ENCODE measurements at regions not wholly inside any gene's neighbourhood (a gene's known extent, or its start where the extent isn't known, plus 50 kb on each side); places are given as distances from the start of the nearest gene placed in this dataset.
"Not testable (repeated sequence)": the region's sequence is repeated elsewhere in the genome, so short reads cannot be mapped to it uniquely, and the experiment has no call there.

DNA sequence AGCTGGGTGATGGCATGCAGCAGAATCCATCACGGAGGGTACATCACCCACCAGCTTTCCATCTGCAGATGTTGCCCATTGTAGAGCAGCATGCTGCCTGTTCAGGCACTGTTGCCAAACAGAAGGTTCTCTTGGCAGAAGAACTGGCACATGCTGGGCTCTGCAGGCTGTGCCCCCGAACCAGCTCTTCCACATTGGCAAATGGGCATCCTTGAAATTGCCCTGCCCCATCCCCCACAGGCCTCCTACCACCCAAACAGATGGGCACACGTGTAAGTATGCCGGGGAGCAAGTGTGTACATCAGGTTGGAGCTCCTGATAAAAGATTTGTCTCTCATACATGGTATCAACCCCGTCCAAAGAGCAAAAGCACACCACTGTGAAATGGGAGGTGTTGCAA, 220.3 kb upstream of the TAS2R1 start:
- no peak for DNase-seq

DNA sequence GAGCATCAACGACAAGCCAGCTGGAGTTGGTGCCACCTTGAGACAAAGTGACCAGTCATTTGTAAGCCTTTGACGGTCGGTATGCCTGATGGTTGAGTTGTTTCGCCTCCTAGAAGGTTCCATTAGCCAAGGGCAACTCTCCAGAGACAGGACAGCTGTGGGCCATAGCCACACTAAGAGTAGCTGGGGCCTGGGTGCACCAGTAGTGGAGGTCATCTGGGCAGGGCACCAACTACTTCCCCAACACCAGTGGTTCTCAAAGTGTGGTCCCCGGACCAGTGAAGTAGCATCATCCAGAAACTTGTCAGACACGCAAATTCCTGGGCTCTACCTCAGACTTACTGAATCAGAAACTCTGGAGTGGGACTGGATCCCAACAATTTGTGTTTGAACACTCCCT, 217.5 kb upstream of the TAS2R1 start:
- DNase-seq: no peak

DNA sequence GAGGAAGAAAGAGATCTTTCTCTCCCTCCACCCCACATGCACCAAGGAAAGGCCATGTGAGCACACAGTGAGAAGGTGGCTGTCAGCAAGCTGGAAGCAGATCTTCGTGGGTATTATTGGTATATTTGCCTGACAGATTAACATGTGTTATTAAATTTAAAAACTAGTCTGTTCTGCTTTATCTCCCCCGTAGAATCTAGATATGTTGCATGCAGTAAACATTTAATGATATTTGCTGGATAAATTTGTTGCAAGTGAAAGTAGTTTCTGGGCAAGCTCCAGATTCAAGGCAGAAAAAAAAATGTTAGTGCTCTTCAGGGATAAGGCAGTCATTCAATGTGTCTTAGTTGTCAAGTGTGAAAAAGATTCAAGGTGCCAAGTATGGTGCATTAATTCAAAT, 215.0 kb upstream of the TAS2R1 start:
- DNase-seq: no peak

DNA sequence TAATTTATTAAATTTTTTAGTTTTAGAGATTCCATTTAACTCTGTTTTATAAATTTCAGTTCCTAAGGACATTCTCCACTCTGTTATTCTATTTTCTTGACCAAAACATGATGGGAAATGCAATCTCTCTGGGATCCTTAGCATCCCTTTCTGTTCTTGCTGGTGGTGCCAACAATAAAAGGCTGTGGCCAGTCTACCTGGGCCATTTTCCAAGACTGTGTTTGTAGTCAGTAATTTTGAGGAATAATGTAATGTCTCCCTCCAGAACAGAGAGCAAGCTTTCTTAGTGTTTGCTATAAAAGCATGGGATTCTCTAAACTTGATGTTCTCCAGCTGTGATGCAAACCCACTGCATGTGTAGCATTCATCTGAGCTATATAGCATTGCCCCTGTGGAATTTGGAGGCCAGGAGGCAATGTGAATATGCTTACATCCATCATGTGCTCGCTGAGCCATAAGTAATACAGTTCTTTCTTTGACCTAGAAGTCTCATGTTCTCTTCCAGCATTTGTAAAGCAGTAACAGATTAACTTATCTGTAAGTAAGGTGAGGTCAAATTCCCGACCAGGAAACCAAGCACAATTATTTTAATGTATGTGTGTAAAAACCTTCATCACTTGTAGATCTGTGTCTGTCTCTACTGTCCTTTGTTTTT, 211.5 kb upstream of the TAS2R1 start:
- no peak for DNase-seq

DNA sequence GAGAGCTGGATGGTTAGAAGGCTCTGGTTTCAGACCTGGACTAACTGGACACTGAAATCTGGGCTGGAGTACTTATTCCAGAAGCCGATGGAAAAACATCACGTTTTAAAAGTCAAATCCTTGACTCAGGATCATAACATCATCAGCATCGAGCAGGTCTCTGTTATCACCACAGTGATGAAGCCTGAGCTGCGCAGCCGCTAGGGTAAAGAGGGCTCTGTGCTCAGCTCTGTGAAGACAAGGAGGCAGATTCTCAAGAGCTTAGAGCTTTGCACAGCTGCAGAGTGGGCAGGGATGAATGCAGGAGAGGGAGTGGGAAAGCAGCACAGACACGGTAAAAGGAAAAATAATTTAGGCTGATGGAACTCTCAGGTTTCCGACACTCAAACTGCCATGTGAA, 208.8 kb upstream of the TAS2R1 start:
- no peak for DNase-seq

DNA sequence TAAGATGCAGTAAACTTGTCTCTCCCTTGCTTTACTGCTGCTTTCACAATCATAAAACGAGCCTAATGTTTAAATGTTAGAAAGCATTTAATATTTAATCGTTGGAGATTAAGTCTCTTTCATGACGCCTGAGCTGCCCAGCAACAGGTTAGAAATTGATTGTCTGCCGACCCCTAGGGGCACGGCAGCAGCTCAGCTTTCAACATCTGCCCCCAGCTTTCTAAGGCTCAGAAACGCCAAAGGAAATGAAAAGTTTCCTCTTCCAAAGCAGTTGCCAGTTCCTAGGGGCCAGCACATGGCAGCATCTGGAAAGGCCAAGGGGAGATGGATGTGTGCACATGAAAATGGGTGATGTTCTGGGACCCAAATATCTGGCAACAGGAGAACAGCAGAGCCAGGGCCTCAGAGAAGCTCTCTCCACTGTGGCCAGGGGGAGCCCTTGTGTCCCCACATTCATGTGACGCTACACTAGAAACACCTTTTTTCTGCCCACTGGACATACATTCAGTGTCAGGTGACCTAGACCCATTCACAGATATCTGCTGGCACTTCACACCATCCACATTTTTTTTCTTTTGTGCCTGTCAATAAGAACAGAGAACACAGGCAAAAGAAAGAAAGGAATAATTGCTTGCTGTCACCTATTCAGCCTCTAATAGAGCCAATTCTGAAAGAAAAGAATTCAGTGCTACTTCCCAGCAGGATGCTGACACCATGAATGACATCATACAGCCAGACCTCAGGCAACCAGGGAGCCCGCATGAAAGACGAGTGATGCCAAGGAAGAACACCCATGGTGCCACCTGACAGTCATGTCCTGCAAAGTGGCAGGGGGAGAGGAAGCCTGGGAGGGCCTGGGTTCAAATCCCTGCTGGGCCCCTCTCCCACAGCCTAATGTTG, 205.0 kb upstream of the TAS2R1 start:
- DNase-seq: no peak

DNA sequence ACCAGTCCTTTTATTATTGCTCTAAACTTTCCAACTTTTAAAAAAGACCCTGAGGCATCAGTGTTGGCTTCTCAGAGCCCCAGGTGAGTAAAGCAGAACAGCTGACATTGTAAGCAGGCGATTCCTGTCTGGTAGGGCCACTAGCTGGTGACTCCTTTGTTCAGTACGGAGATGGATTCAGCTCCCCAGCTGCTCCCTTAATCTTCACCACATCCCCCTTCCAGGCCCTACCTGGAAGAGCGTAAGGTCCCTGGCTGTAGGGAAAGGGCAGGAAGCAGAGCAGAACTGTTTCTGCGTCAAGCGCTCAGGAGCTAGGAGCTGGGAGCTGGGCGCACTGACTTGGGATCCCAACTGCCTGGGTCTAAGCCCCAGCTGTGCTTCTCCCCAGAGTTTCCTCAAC, 203.7 kb upstream of the TAS2R1 start:
- DNase-seq: no peak

DNA sequence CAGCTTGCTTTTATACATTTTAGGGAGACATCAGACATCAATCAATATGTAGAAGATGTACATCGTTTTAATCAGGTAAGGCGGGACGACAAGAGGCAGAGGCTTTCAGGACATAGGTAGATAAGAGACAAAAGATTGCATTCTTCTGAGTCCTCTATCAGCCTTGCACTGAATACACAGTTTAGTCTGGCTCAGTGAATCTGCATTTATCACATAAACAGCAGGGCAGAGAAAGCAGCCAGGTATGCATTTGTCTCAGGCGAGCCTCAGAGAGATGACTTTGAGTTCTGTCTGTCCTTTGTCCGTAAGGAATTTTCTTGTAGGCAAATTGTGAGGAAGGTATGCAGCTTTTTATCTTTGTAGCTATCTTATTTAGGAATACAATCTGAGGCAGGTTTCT, 202.8 kb upstream of the TAS2R1 start:
- no peak for DNase-seq

DNA sequence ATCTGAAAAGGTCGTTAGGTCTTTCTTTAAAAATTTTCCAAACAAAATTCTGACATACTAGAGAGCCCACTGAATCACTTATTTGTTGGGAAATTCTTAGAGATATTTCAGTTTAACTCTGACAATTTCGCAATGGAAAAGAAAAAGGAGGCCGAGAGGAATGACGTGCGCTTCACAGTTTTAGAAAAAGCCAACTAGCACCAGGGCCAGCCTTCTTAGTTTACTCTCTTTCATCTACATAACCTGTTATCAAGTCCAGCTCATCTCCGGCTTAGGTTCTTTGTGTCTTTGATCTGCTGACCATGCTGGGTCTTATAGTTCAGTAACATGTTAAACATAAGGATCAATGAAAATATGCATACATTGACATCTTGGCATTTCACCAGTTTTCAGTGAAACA, 201.7 kb upstream of the TAS2R1 start:
- no peak for DNase-seq

DNA sequence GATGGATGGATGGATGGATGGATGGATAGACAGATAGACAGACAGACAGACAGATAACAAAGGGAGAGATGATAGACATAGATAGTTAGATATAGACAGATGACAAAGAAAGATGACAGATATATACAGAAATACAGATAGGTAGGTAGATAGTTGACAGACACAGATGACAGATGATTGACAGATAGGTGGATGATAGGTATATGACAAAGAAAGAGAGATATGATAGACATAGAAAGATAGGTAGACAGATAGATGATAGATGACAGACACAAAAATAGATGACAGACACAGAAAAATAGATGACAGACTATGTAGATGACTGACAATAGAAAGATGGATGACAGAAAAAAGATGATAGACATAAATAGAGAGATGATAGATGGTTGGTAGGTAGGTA, 200.0 kb upstream of the TAS2R1 start:
- no peak for DNase-seq

DNA sequence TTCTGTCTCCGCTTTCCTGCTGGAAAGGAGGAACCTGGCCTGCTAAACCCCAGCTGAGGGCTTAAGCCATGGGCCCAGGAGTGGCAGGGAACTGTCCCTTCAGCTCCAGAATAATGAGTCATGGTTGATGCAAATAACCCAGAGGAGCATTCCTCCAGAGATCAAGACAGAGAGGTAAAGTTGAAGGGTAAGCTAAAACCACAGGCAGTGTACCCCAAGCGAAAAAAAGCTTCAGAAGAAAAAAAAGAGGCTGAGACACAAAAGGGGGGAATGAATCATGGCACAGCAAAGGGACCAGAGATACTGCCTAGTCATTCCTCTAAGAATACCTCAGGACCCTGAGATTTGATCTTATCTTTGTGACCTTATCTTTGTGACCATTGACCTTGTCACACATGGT, 199.5 kb upstream of the TAS2R1 start:
- DNase-seq: no peak

DNA sequence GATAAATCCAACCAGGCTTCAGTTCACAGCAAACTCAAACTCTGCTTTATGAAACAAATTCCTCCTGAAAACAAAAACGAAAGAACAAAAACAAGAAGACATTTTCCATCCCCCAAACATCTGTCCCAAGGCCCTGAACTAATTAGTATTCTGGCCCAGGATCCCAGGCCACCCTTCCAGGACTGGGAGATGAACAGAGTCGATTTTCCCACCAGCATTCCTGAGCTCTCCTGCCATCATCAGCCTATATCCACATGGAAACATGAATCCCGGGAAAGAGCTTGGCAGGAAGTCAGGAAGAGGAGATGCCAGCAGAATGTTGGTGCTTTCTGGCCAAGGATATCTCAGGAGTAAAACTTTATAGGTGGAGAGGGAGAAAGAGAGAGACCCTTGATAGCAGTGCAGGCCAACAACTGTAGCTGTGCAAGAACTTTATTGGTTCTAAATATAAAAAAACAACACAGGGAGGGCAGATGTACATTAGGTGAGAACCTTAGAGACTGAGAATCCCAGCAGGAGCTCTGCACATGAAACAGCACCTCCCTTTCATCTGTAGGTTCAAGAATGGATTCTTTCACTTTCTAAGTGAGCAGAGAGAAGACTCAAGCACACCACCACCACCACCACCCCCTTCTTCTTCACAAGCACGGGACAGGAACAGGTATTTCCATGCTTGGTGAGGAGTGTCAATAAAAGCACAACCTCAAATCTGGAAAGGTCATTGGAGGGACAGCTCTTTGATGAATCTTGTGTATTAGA, 190.7 kb upstream of the TAS2R1 start:
- peak; percentile 83 for DNase-seq

DNA sequence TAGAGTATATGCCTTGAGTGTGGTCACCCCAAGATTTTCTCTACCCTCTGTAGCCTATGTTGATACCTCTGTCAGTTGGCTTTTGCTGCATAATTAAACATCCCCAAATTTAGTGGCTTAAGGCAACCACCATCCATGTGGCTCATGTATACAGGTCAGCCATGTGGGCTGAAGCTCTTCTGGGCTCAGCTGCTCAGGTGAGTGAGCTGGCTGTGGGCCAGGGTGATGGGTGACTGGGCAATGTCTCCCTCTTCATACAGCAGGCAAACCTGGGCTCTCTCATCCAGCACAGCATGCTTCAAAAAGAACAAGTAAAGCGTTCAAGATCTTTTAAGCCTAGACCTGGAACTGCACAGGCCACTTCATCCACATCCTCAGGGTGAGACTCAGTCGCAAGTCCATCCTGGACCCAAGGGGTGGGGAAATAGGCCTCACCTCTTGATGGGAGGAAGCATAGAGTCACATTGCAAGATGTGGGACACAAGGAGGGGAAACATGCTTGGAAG, 188.2 kb upstream of the TAS2R1 start:
- DNase-seq: no peak

DNA sequence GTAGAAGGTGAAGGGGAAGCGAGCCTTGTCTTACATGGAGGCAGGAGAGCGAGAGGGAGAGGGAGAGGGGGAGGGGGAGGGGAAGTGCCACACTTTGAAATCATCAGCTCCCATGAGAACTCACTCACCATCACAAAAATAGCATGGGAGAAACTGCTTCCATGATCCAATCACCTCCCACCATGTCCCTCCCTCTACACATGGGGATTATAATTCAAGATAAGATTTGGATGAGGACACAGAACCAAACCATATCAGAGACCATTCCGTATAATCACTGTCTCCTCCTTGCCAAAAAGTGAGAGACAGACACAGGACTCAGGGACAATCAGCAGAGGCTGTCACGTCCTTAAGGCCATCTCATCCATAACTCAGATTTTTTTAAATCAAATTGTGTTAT, 187.7 kb upstream of the TAS2R1 start:
- no peak for DNase-seq

DNA sequence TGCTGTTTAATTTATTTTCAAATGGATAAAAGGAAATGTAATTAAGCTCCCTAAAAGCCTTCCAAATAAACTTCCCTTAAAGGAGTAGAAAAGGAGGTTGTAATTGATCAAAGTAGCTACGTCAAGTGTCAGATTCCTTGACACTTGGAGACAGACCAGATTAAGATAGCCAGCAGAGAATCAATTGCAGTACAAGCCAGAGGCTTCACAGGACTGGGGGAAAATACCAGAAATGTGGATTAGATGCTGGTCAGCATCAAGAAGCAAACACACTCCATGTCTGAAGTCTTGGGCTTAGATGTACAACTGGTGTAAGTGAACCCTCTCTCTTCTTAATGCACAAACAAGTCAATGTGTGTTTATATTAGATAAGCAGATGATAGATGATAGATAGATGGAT, 184.9 kb upstream of the TAS2R1 start:
- DNase-seq: no peak

DNA sequence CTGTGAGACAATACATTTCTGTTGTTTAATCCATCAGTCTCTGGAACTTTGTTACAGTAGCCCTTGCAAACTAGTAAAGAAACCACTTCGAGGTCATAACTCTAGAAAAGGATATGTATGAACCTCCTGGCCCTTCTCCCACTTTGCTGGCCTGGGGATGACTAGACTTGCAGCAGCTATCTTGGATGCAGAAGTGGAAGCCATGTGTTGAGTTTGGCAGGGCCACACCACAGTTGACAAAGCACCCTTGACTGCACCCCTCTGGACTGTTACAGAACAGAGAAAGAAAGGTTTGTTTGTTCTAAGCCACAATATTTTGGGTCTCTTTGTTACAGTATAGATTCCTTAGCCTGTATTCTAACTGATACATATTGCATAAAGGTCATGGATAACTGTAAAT, 183.2 kb upstream of the TAS2R1 start:
- DNase-seq: no peak

DNA sequence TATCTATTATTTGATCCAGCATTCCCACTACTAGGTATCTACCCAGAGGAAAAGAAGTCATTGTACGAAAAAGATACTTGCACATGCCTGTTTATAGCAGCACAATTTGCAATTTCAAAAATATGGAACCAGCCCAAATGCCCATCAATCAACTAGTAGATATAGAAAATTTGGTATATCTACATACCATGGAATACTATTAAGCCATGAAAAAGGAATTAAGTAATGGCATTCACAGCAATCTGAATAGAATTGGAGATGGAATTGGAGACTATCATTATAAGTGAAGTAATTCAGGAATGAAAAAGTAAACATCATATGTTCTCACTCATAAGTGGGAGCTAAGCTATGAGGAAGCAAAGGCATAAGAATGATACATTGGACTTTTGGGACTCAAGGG, 177.2 kb upstream of the TAS2R1 start:
- not testable (repeated sequence) for DNase-seq

DNA sequence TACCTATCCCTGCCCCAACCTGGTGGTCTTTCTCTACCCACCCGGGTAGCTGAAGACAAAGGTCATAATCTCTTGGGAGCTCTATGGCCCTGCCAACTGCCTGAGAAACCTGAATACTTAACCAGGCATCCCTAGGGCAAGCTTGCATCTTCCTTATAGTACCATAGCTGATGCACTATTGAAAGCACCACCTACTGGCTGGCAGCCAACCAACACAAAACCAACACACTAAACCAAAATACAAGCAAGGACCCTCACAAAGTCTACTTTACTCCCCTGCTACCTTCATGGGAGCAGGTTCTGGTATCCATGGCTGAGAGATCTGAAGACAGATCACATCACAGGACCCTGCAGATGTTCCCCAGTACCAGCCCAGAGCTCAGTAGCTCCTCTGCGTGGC, 171.8 kb upstream of the TAS2R1 start:
- no peak for DNase-seq

DNA sequence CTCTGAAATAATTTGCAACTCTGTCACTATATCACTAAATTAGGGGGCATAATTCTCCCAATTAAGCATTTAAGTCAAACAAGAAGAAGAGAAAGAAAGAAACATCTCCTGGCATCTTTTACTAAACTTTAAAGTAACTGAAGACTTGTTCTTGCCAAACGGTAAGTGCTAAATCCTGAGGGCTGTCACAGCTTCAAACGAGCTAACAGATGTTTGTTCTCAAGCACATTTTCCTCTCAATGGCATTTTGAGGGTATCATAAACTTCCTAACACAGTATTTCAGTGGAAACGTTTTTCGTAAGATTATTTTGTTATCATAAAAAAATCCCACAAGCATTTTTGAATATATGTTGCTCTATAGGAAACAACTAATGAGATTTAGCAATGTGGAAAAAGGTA, 169.5 kb upstream of the TAS2R1 start:
- DNase-seq: no peak

DNA sequence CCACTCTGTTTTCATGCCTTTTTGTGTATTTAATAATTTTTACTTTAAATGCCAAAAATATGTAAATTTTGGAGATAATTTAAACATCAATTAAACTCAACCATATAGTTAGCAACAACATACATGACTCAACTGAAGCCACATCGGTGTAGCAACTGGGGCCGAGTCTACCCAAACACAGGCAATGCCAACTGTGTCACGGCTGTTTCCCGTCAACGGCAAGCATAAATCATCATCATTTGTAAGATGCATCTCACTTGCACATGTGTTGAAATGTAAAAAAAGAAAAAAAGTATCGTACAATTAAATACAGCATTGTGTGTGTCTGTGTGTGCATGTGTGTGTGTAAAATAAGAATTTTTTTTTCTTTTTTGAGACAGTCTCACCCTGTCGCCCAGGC, 160.1 kb upstream of the TAS2R1 start:
- peak; percentile 42 for DNase-seq

DNA sequence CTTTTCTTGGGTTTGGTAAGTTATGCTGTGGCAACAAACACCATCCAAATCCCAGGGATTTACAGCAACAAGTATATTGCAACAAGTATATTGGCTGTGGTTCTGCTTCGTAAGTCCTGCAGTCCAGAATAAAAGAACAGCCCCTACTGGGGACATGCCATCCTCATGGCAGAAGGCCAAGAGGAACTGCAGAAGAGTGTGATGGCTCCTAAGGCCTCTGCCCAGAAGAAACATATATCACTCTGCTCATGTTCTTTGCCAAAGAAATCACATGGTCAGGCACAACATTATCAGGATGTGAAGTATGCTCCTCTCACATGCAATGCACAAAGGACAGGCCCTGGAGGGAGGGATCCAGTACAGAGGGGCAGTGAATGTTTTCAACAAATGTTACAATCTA, 159.6 kb upstream of the TAS2R1 start:
- no peak for DNase-seq

DNA sequence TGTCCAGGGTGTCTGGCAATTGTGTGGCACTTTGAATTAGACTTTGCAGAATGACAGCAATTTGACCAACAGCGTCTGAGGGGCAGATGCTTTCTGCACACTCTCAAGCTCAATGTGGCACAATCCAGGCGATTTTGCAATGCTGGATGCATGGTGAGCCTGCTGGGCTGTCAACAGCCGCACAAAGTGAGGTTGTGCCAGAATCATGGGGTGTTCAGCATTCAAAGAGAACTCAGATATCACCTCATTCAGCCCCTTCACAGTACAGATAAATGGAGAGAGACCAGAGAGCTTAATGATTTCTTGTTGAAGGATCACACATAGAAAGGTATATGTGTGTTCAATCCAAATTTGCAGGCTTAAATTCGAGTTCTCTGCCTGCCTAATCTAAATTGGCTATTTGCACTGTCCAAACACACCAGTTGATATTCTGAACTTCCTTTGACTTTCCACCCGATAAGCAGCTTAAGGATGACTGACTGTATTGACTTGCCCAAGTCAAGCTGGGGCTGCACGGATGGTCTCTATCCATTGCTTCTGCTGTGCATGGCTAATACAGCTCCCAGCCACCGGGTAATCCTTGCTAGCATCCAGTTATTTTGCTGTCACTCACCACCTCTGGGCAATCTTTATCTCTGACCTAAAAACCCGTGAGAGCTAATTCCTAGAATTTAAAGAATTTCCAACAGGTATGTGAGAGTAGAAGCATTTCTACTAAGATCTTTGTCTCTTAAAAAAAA, 157.9 kb upstream of the TAS2R1 start:
- no peak for DNase-seq

Measured in skin of body (tissue), 1 donor.